OCI-LY3 (cell line): ENCODE measurements at regions not wholly inside any gene's neighbourhood (a gene's known extent, or its start where the extent isn't known, plus 50 kb on each side); places are given as distances from the start of the nearest gene placed in this dataset.

Source experiments
- EZH2phosphoT487 ChIP-seq: fragments of 200-600 bp; shearing (Covaris generic); IDR thresholded peaks from 2 replicates; pipeline ENCODE4 v1.6.1; 2018; ENCODE audit warnings: antibody characterized with exemption, mixed run types, low read depth
- TF ChIP-seq, protein P1 (sequence below): fragments of 200-600, 300-600 bp; sonication (generic); IDR thresholded peaks from 2 replicates; pipeline ENCODE4 v1.5.1; 2014; ENCODE audit warnings: antibody characterized with exemption, low read length, low read depth

- TF ChIP-seq, protein P1, sequence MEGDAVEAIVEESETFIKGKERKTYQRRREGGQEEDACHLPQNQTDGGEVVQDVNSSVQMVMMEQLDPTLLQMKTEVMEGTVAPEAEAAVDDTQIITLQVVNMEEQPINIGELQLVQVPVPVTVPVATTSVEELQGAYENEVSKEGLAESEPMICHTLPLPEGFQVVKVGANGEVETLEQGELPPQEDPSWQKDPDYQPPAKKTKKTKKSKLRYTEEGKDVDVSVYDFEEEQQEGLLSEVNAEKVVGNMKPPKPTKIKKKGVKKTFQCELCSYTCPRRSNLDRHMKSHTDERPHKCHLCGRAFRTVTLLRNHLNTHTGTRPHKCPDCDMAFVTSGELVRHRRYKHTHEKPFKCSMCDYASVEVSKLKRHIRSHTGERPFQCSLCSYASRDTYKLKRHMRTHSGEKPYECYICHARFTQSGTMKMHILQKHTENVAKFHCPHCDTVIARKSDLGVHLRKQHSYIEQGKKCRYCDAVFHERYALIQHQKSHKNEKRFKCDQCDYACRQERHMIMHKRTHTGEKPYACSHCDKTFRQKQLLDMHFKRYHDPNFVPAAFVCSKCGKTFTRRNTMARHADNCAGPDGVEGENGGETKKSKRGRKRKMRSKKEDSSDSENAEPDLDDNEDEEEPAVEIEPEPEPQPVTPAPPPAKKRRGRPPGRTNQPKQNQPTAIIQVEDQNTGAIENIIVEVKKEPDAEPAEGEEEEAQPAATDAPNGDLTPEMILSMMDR: no peak
- no peak for TF ChIP-seq EZH2phosphoT487
Observed at GRCh38 chr16:49203361-49203760, 78.3 kb downstream of the CBLN1 start.
